Peyer's patch (tissue), 4 donors: ENCODE measurements at regions not wholly inside any gene's neighbourhood (a gene's known extent, or its start where the extent isn't known, plus 50 kb on each side); places are given as distances from the start of the nearest gene placed in this dataset.

ENCODE experiments used
- CTCF ChIP-seq, 6 experiments: fragments of 450-650 bp in 4 of 6; fragments of 200-600 bp in 2 of 6; sonication (generic) in 1 of 6; IDR thresholded peaks; one replicate each; pipeline ENCODE4 v1.5.1; 2017 to 2019; ENCODE audit warnings: antibody characterized with exemption in 6 of 6, mild to moderate bottlenecking in 3 of 6, moderate library complexity in 1 of 6
- POLR2A ChIP-seq, 2 donors: fragments of 450-650 bp; IDR thresholded peaks; one replicate each; pipeline ENCODE4 v1.5.1; 2017; ENCODE audit warnings: antibody characterized with exemption in 2 of 2, mild to moderate bottlenecking in 2 of 2, moderate library complexity in 2 of 2

GRCh38 chr21:14762734-14763694 lies 216.9 kb upstream of the SAMSN1 start:
- TF ChIP-seq CTCF (IDR thresholded peaks at IDR 0.05) (no peak), POLR2A (IDR thresholded peaks at IDR 0.05) (no peak)
